ENCODE measurements at regions not wholly inside any gene's neighbourhood (a gene's known extent, or its start where the extent isn't known, plus 50 kb on each side); places are given as distances from the start of the nearest gene placed in this dataset.

- TF ChIP-seq PATZ1 (CRISPR knock-in tag; IDR thresholded peaks at IDR 0.05; ENCODE audit: borderline replicate concordance) (no peak), RARB (CRISPR knock-in tag; IDR thresholded peaks at IDR 0.05) (no peak), ZNF8 (CRISPR knock-in tag; IDR thresholded peaks at IDR 0.05) (no peak), ESRRG (CRISPR knock-in tag; IDR thresholded peaks at IDR 0.05) (no peak), ZC3H10 (CRISPR knock-in tag; IDR thresholded peaks at IDR 0.05) (no peak), TOX (CRISPR knock-in tag; IDR thresholded peaks at IDR 0.05; ENCODE audit: borderline replicate concordance) (no peak), CREB5 (CRISPR knock-in tag; IDR thresholded peaks at IDR 0.05; ENCODE audit: low read depth) (no peak), CSRNP3 (CRISPR knock-in tag; IDR thresholded peaks at IDR 0.05) (no peak)
Measured at GRCh38 chr4:66567551-66567950, 897.3 kb upstream of the EPHA5 start.
